ENCODE measurements at regions not wholly inside any gene's neighbourhood (a gene's known extent, or its start where the extent isn't known, plus 50 kb on each side); places are given as distances from the start of the nearest gene placed in this dataset.

GRCh38 chr1:56150441-56151215, 428.7 kb downstream of the PLPP3 start:
- Histone ChIP-seq H3K4me3 (ENCODE audit: low read depth, low read length) (no peak overlapping the region), H3K27ac (ENCODE audit: low read depth, low read length) (no peak overlapping the region), H3K27me3 (ENCODE audit: control insufficient read depth, insufficient read depth, low read length) (no peaks in the 10 kb centered on the region), H3K36me3 (ENCODE audit: control insufficient read depth, insufficient read depth, low read length) (no peaks in the 10 kb centered on the region), H3K9ac (ENCODE audit: low read depth, low read length) (no peak overlapping the region), H3K4me1 (ENCODE audit: control insufficient read depth, insufficient read depth, low read length) (no peaks in the 10 kb centered on the region), H3K9me3 (ENCODE audit: control insufficient read depth, insufficient read depth, low read length) (no peaks in the 10 kb centered on the region)

- H3K27me3 ChIP-seq (ENCODE audit: control insufficient read depth, insufficient read depth, low read length) = no peaks in the 10 kb centered on the region
- H3K27ac ChIP-seq (ENCODE audit: low read depth, low read length) = no peak overlapping the region
- no peak overlapping the region for H3K9ac ChIP-seq (ENCODE audit: low read depth, low read length)
- H3K36me3 ChIP-seq (ENCODE audit: control insufficient read depth, insufficient read depth, low read length) = no peaks in the 10 kb centered on the region
- no peaks in the 10 kb centered on the region for H3K9me3 ChIP-seq (ENCODE audit: control insufficient read depth, insufficient read depth, low read length)
- H3K4me1 ChIP-seq (ENCODE audit: control insufficient read depth, insufficient read depth, low read length) = no peaks in the 10 kb centered on the region
- no peak overlapping the region for H3K4me3 ChIP-seq (ENCODE audit: low read depth, low read length)
These were observed 429.6 kb downstream of the PLPP3 start for GRCh38 chr1:56149761-56150160.

- H3K4me3 ChIP-seq (ENCODE audit: low read depth, low read length) = no peak overlapping the region
- no peaks in the 10 kb centered on the region for H3K9me3 ChIP-seq (ENCODE audit: control insufficient read depth, insufficient read depth, low read length)
- H3K27ac ChIP-seq (ENCODE audit: low read depth, low read length) = no peak overlapping the region
- no peaks in the 10 kb centered on the region for H3K27me3 ChIP-seq (ENCODE audit: control insufficient read depth, insufficient read depth, low read length)
- no peak overlapping the region for H3K9ac ChIP-seq (ENCODE audit: low read depth, low read length)
- H3K4me1 ChIP-seq (ENCODE audit: control insufficient read depth, insufficient read depth, low read length) = no peaks in the 10 kb centered on the region
- H3K36me3 ChIP-seq (ENCODE audit: control insufficient read depth, insufficient read depth, low read length) = no peaks in the 10 kb centered on the region
These were observed 430.8 kb downstream of the PLPP3 start for GRCh38 chr1:56148326-56149193.

GRCh38 chr1:56147459-56147858, 431.9 kb downstream of the PLPP3 start:
- H3K4me3 ChIP-seq (ENCODE audit: low read depth, low read length) = no peak overlapping the region
- H3K27ac ChIP-seq (ENCODE audit: low read depth, low read length) = no peak overlapping the region
- no peak overlapping the region for H3K9ac ChIP-seq (ENCODE audit: low read depth, low read length)
- no peaks in the 10 kb centered on the region for H3K36me3 ChIP-seq (ENCODE audit: control insufficient read depth, insufficient read depth, low read length)
- no peaks in the 10 kb centered on the region for H3K4me1 ChIP-seq (ENCODE audit: control insufficient read depth, insufficient read depth, low read length)
- no peaks in the 10 kb centered on the region for H3K27me3 ChIP-seq (ENCODE audit: control insufficient read depth, insufficient read depth, low read length)
- H3K9me3 ChIP-seq (ENCODE audit: control insufficient read depth, insufficient read depth, low read length) = no peaks in the 10 kb centered on the region

GRCh38 chr1:56147034-56147433, 432.3 kb downstream of the PLPP3 start:
- no peaks in the 10 kb centered on the region for H3K27me3 ChIP-seq (ENCODE audit: control insufficient read depth, insufficient read depth, low read length)
- H3K27ac ChIP-seq (ENCODE audit: low read depth, low read length) = no peak overlapping the region
- no peaks in the 10 kb centered on the region for H3K36me3 ChIP-seq (ENCODE audit: control insufficient read depth, insufficient read depth, low read length)
- H3K4me3 ChIP-seq (ENCODE audit: low read depth, low read length) = no peak overlapping the region
- no peaks in the 10 kb centered on the region for H3K9me3 ChIP-seq (ENCODE audit: control insufficient read depth, insufficient read depth, low read length)
- no peaks in the 10 kb centered on the region for H3K4me1 ChIP-seq (ENCODE audit: control insufficient read depth, insufficient read depth, low read length)
- H3K9ac ChIP-seq (ENCODE audit: low read depth, low read length) = no peak overlapping the region

- Histone ChIP-seq H3K36me3 (ENCODE audit: control insufficient read depth, insufficient read depth, low read length) (no peaks in the 10 kb centered on the region), H3K4me3 (ENCODE audit: low read depth, low read length) (no peak overlapping the region), H3K27ac (ENCODE audit: low read depth, low read length) (no peak overlapping the region), H3K27me3 (ENCODE audit: control insufficient read depth, insufficient read depth, low read length) (no peaks in the 10 kb centered on the region), H3K9me3 (ENCODE audit: control insufficient read depth, insufficient read depth, low read length) (no peaks in the 10 kb centered on the region), H3K9ac (ENCODE audit: low read depth, low read length) (no peak overlapping the region), H3K4me1 (ENCODE audit: control insufficient read depth, insufficient read depth, low read length) (no peaks in the 10 kb centered on the region)
These were observed 432.9 kb downstream of the PLPP3 start for GRCh38 chr1:56146449-56146848.

GRCh38 chr1:56145581-56145980, 433.8 kb downstream of the PLPP3 start:
- H3K4me3 ChIP-seq (ENCODE audit: low read depth, low read length) = no peak overlapping the region
- H3K9me3 ChIP-seq (ENCODE audit: control insufficient read depth, insufficient read depth, low read length) = no peaks in the 10 kb centered on the region

GRCh38 chr1:56142301-56142700, 437.1 kb downstream of the PLPP3 start:
- Histone ChIP-seq H3K27ac (ENCODE audit: low read depth, low read length) (no peak overlapping the region), H3K4me3 (ENCODE audit: low read depth, low read length) (no peak overlapping the region), H3K4me1 (ENCODE audit: control insufficient read depth, insufficient read depth, low read length) (no peaks in the 10 kb centered on the region), H3K27me3 (ENCODE audit: control insufficient read depth, insufficient read depth, low read length) (no peaks in the 10 kb centered on the region), H3K36me3 (ENCODE audit: control insufficient read depth, insufficient read depth, low read length) (no peaks in the 10 kb centered on the region), H3K9ac (ENCODE audit: low read depth, low read length) (no peak overlapping the region), H3K9me3 (ENCODE audit: control insufficient read depth, insufficient read depth, low read length) (no peaks in the 10 kb centered on the region)

More at GRCh38 chr1:56145581-56145980, 433.8 kb downstream of the PLPP3 start:
- Histone ChIP-seq H3K9ac (ENCODE audit: low read depth, low read length) (no peak overlapping the region), H3K36me3 (ENCODE audit: control insufficient read depth, insufficient read depth, low read length) (no peaks in the 10 kb centered on the region), H3K27ac (ENCODE audit: low read depth, low read length) (no peak overlapping the region), H3K4me1 (ENCODE audit: control insufficient read depth, insufficient read depth, low read length) (no peaks in the 10 kb centered on the region), H3K27me3 (ENCODE audit: control insufficient read depth, insufficient read depth, low read length) (no peaks in the 10 kb centered on the region)

GRCh38 chr1:56139836-56140235, 439.5 kb downstream of the PLPP3 start:
- H3K4me1 ChIP-seq (ENCODE audit: control insufficient read depth, insufficient read depth, low read length) = no peaks in the 10 kb centered on the region
- H3K27ac ChIP-seq (ENCODE audit: low read depth, low read length) = no peak overlapping the region
- no peak overlapping the region for H3K4me3 ChIP-seq (ENCODE audit: low read depth, low read length)
- no peaks in the 10 kb centered on the region for H3K36me3 ChIP-seq (ENCODE audit: control insufficient read depth, insufficient read depth, low read length)
- H3K9me3 ChIP-seq (ENCODE audit: control insufficient read depth, insufficient read depth, low read length) = no peaks in the 10 kb centered on the region
- H3K9ac ChIP-seq (ENCODE audit: low read depth, low read length) = no peak overlapping the region
- H3K27me3 ChIP-seq (ENCODE audit: control insufficient read depth, insufficient read depth, low read length) = no peaks in the 10 kb centered on the region

- Histone ChIP-seq H3K9ac (ENCODE audit: low read depth, low read length) (no peak overlapping the region), H3K4me1 (ENCODE audit: control insufficient read depth, insufficient read depth, low read length) (no peaks in the 10 kb centered on the region), H3K36me3 (ENCODE audit: control insufficient read depth, insufficient read depth, low read length) (no peaks in the 10 kb centered on the region), H3K27ac (ENCODE audit: low read depth, low read length) (no peak overlapping the region), H3K9me3 (ENCODE audit: control insufficient read depth, insufficient read depth, low read length) (no peaks in the 10 kb centered on the region), H3K4me3 (ENCODE audit: low read depth, low read length) (no peak overlapping the region), H3K27me3 (ENCODE audit: control insufficient read depth, insufficient read depth, low read length) (no peaks in the 10 kb centered on the region)
These were observed 441.6 kb downstream of the PLPP3 start for GRCh38 chr1:56137521-56138505.

Data from HUES48 (cell line).